DMS 273 treated with DMSO at 0.1 percent for 48 hours (cell line): ENCODE measurements at regions not wholly inside any gene's neighbourhood (a gene's known extent, or its start where the extent isn't known, plus 50 kb on each side); places are given as distances from the start of the nearest gene placed in this dataset.
"Not testable (repeated sequence)": the region's sequence is repeated elsewhere in the genome, so short reads cannot be mapped to it uniquely, and the experiment has no call there.

ENCODE experiments used
- DNase-seq: peaks from one replicate; lab custom pipeline; 2025; lab: John Stamatoyannopoulos, UW

DNA sequence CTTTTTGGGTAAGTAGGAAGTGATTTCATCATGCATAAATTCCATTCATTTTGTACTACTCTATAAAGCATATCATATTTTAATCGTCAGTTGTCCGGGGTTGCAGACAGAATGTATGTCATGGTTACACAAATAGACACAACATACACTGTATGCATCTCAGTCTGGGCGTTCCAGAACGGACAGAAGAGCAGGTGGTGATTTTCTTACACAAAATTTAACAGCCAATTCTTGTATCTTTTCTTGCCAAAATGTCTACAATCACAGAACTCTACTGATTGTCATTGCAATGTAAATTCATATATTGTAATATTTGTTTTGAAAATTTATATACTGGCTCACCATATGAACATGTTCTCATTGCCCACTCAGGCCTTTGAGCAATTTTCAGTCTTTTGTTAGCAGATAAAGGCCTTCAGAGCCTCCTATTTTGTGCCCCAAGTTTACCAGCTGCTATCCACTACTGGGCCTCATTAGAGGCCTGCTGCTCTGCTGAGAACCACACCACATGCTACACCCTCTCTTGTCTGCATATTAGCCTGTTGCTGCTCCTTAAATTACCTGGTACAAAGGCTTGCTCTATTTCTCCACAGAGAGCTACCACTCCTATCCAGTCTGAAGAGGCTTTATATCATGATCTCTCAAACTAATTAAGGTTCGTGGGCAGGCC lies 61.5 kb downstream of the PRDM13 start:
- no peak for DNase-seq

- no peak for DNase-seq
Observed at GRCh38 chr6:99689916-99690685, 83.5 kb downstream of the PRDM13 start.

GRCh38 chr6:99702287-99702686 lies 95.7 kb downstream of the PRDM13 start:
- DNase-seq, result not testable (repeated sequence)

DNA sequence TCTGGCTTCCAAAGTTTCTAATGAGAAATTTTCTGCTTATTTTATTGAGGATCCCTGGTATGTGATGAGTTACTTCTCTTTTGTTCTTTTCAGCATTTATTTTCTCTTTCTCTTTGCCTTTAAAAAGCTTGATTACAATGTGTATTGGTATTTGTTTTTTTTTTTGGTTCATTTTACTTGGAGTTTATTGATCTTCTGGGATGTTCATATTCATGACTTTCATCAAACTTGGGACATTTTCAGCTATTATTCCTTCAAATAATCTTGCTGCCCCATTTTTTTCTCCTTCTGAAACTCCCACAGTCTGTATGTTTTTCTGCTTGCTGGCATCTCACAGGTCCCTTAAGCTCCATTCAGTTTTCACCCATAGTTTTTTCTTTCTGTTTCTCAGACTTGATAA lies 102.4 kb downstream of the PRDM13 start:
- DNase-seq, result no peak

GRCh38 chr6:99711302-99711701 lies 104.7 kb downstream of the PRDM13 start:
- DNase-seq, result no peak

DNA sequence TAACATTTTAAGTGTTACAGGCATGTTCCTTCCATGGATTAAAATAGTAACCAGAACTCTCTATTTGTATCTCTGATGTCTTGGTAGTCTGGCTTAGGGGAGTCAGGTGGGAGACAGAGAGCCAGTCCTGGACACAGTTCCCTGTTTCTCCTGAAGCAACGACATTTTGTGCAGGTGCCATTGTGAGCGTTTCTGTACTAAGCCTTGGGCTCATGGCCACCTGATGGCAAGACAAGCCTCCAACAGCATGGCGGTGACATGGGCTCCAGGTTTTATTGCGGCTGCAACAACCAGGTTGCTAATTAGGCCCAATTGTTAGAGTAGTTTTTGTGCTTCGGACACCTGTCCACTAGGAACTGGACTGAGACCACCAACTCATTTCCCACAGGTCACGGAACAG lies 105.3 kb downstream of the PRDM13 start:
- no peak for DNase-seq

- no peak for DNase-seq
Observed at GRCh38 chr6:99712519-99712918, 105.9 kb downstream of the PRDM13 start.

DNA sequence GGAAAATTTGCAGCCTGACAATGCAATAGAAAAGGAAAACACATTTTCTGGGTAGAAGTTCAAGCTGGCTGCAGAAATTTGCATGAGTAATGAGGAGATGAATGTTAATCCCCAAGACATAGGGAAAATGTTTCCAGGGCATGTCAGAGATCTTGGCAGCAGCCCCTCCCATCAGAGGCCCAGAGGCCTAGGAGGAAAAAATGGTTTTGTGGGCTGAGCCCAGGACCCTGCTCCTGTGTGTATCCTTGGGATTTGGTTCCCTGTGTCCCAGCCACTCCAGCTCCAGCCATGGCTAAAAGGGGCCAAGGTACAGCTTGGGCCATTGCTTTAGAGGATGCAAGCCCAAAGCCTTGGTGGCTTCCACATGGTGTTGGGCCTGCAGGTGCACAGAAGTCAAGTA lies 115.4 kb downstream of the PRDM13 start:
- DNase-seq, result not testable (repeated sequence)

DNA sequence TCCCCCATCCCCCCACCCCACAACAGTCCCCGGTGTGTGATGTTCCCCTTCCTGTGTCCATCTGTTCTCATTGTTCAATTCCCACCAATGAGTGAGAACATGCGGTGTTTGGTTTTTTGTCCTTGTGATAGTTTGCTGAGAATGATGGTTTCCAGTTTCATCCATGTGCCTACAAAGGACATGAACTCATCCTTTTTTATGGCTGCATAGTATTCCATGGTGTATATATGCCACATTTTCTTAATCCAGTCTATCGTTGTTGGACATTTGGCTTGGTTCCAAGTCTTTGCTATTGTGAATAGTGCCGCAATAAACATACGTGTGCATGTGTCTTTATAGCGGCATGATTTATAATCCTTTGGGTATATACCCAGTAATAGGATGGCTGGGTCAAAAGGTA lies 123.6 kb downstream of the PRDM13 start:
- not testable (repeated sequence) for DNase-seq

DNA sequence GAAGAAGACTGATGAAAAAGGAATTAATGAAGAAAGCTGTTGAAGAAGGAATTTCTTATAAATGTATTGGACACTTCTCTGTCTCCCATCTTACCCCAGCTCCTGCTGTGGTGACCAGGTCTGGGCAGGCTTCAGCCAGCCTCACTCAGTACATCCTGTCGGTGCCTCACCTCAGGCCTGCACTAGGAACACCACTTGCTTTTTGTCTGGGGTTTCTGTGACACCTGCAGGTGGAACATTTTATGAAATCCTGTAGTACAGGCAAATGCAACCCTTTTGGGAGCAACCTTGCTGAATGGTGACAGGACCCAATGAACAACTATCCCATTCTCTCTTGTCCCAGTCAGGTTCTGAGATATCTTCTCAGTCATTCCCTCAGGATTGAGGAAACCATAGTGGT lies 129.7 kb downstream of the PRDM13 start:
- DNase-seq, result peak; percentile 1

GRCh38 chr6:99739526-99739925 lies 132.9 kb downstream of the PRDM13 start:
- DNase-seq, result peak; percentile 86

GRCh38 chr6:99741092-99741491 lies 134.5 kb downstream of the PRDM13 start:
- DNase-seq, result no peak

- no peak for DNase-seq
Observed at GRCh38 chr6:99743647-99744046, 137.0 kb downstream of the PRDM13 start.

GRCh38 chr6:99745651-99746050 lies 139.0 kb downstream of the PRDM13 start:
- no peak for DNase-seq

DNA sequence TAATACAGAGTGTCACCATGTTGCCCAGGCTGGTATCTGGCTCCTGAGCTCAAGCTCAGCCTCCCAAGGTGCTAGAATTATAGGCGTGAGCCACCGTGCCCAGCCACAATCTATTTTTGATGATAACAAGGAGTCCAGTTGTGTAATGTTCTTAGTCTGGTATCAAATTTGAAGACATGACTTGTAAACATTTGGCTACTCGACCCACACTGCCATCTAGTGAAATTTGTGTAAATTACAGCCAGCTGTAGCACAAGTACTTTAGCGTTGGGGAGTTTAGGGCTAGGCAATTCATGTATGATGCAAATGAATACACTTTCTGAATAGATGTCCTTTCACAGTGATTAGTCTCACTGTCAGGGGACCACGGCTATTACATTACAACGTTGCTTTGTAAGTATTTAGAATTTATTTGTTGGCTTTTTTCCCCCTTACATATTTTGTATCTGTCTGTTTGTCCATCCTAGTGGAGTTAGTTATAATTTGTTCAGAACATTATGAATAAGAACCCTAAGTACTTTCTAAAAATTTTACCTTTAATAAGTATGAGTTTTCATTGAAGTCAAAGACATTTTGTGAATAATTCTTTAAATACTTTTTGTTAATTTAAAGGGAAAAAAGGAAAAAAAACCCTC lies 139.7 kb downstream of the PRDM13 start:
- DNase-seq, result peak; percentile 46

DNA sequence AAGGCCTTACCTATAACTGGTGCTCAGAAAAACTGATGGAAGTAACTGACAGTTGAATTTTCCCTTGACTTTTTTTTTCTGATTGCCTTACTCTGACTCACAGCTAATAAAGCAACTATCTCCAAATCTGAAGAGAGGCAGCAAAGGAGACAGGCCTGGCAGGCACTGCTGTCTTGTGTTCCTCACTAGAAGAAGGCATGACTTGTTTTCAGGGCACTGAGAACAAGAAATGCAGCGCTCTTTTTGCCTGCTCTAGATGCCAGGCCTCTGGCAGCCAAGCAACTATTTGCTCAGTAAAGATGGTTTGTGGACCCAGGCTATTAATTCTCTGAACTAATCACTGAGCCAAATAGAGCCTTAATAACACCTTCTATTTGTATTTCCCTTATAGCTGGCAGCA lies 155.1 kb downstream of the PRDM13 start:
- no peak for DNase-seq

DNA sequence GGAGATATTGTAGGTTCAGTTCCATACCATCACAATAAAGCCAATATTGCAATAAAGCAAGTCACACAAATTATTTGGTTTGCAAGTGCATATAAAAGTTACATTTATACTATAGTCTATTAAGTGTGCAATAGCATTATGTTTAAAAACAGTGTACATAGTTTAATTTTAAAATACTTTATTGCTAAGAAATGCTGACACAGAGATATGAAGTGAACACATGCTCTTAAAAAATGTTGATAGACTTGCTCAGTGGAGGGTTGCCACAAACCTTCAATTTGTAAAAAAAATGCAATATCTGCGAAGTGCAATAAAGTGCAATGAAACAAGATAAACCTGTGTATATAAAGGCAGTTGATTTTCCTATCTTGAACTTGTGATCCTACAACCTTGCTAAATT lies 161.5 kb downstream of the PRDM13 start:
- no peak for DNase-seq

- DNase-seq, result no peak
Observed at GRCh38 chr6:99779631-99780555, 173.3 kb downstream of the PRDM13 start.

DNA sequence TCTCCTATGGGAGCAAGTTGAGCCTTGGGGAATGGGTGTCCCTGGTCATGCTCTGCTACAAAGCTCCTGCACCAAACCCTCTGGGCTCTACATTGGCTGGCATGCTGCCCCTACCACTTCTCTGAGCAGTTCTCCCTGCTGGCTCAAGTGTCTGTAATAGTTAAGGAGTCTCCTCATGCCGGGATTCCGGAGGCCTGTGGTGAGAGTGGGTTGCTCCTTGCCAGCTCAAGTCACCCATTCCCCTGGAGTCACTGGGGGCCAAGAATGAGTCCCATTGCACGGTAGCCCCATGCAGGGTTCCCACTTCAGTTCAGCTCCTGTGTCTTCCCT lies 173.9 kb downstream of the PRDM13 start:
- peak; percentile 2 for DNase-seq

GRCh38 chr6:99789767-99790166 lies 183.1 kb downstream of the PRDM13 start:
- DNase-seq, result no peak

DNA sequence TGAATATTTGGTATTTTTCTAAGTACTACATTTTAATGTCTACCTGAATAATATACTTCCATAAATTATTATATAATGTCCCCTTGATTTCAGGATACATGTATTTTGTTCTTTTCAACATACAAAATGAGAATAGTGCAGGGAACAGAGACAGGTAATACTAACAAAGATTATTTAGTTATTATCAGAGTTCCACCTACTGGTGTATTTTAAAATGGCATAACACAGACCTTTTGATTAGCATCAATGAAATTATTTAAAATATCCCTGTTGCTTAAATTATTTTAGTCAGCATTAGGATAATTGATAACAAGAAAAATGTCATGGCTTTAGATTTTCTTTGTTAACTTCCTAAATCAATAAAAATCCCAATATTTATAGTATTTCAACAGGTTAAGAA lies 184.0 kb downstream of the PRDM13 start:
- no peak for DNase-seq

DNA sequence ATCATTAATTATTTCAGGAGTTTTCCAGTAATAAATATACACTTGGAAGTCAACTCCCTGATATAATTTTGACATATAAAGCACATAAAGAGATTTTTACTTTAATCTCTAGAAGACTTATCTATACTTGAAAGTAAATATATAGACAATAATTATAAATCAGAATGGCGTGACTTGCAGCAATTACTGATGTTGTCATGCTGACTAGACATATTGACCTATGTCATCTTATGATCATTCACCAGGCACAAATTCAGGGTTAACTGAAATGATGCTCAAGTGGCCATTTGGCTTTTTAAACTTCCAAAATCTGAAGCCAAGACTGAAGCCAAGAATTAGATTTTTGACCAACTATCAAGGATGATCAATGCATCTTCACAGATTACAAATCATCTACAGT lies 192.2 kb downstream of the MCHR2 start:
- no peak for DNase-seq
